ENCODE measurements at regions not wholly inside any gene's neighbourhood (a gene's known extent, or its start where the extent isn't known, plus 50 kb on each side); places are given as distances from the start of the nearest gene placed in this dataset.
"Not testable (repeated sequence)": the region's sequence is repeated elsewhere in the genome, so short reads cannot be mapped to it uniquely, and the experiment has no call there.

GRCh38 chr3:24699078-24699477 lies 204.4 kb upstream of the THRB start:
- not testable (repeated sequence) for TF ChIP-seq EZH2 (IDR thresholded peaks at IDR 0.05; ENCODE audit: low read depth, low read length, severe bottlenecking); TEAD4 (IDR thresholded peaks at IDR 0.05; ENCODE audit: low read depth, low read length); TBP (IDR thresholded peaks at IDR 0.05; ENCODE audit: low read depth, low read length); SP1 (IDR thresholded peaks at IDR 0.05; ENCODE audit: low read depth, low read length)
- TF ChIP-seq, protein P1, sequence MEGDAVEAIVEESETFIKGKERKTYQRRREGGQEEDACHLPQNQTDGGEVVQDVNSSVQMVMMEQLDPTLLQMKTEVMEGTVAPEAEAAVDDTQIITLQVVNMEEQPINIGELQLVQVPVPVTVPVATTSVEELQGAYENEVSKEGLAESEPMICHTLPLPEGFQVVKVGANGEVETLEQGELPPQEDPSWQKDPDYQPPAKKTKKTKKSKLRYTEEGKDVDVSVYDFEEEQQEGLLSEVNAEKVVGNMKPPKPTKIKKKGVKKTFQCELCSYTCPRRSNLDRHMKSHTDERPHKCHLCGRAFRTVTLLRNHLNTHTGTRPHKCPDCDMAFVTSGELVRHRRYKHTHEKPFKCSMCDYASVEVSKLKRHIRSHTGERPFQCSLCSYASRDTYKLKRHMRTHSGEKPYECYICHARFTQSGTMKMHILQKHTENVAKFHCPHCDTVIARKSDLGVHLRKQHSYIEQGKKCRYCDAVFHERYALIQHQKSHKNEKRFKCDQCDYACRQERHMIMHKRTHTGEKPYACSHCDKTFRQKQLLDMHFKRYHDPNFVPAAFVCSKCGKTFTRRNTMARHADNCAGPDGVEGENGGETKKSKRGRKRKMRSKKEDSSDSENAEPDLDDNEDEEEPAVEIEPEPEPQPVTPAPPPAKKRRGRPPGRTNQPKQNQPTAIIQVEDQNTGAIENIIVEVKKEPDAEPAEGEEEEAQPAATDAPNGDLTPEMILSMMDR (IDR thresholded peaks at IDR 0.05; ENCODE audit: control extremely low read depth in 1 of 3, insufficient read depth in 1 of 3, low read depth in 1 of 3, low read length in 3 of 3) = not testable (repeated sequence)

All from H1 (cell line).